ACC112 (cell line): ENCODE measurements at regions not wholly inside any gene's neighbourhood (a gene's known extent, or its start where the extent isn't known, plus 50 kb on each side); places are given as distances from the start of the nearest gene placed in this dataset.

Source experiments
- H2AFZ ChIP-seq: fragments of 200-600 bp; sonication (generic); one replicate; pipeline ENCODE4 v1.6.0; 2017; ENCODE audit warnings: antibody characterized with exemption, low read length; ENCODE audit not compliant: unreplicated experiment
- H3K27ac ChIP-seq: fragments of 200-600 bp; sonication (generic); 2 replicates; pipeline ENCODE4 v1.5.1; 2014; ENCODE audit warnings: low read depth, mild to moderate bottlenecking, antibody characterized with exemption, low read length, moderate library complexity
- H3K27me3 ChIP-seq: fragments of 200-600 bp; sonication (generic); 2 replicates; pipeline ENCODE4 v1.6.1; 2014; ENCODE audit warnings: mild to moderate bottlenecking, antibody characterized with exemption, low read length, moderate library complexity, mixed read lengths; ENCODE audit not compliant: insufficient read depth
- H3K36me3 ChIP-seq: fragments of 200-600 bp; sonication (generic); 2 replicates; pipeline ENCODE4 v1.6.1; 2016; ENCODE audit warnings: mild to moderate bottlenecking, antibody characterized with exemption, low read length, moderate library complexity, mixed read lengths; ENCODE audit not compliant: insufficient read depth
- H3K4me1 ChIP-seq: fragments of 200-600 bp; sonication (generic); one replicate; pipeline ENCODE4 v1.6.1; 2016; ENCODE audit warnings: low read length, mixed read lengths; ENCODE audit not compliant: insufficient read depth, unreplicated experiment, control insufficient read depth
- H3K4me3 ChIP-seq: fragments of 200-600 bp; sonication (generic); 2 replicates; pipeline ENCODE4 v1.5.1; 2014; ENCODE audit warnings: mild to moderate bottlenecking, low read depth, low read length
- H3K79me2 ChIP-seq: fragments of 200-600 bp; sonication (generic); one replicate; pipeline ENCODE4 v1.6.0; 2016; ENCODE audit warnings: low read length; ENCODE audit not compliant: control insufficient read depth, unreplicated experiment, insufficient read depth

GRCh38 chr18:29172756-29173067 is 995.8 kb upstream of the CDH2 start:
- no peaks in the 10 kb centered on the region for H3K36me3 ChIP-seq
- H3K79me2 ChIP-seq: no peaks in the 10 kb centered on the region
- peak overlapping the region; percentile 58 for H3K27ac ChIP-seq
- H2AFZ ChIP-seq: peak overlapping the region; percentile 15
- H3K4me1 ChIP-seq: peaks cover 19% of the 10 kb centered on the region
- H3K27me3 ChIP-seq: no peaks in the 10 kb centered on the region
- H3K4me3 ChIP-seq: 0 out of 2 replicates have a peak overlapping the region, but pooled peaks have one; percentile 13

GRCh38 chr18:29171892-29172755 is 995.2 kb upstream of the CDH2 start:
- Histone ChIP-seq H3K4me3 (0 out of 2 replicates have a peak overlapping the region, but pooled peaks have one; percentile 13), H3K27me3 (no peaks in the 10 kb centered on the region), H3K79me2 (no peaks in the 10 kb centered on the region), H3K27ac (peak overlapping the region; percentile 58), H3K36me3 (no peaks in the 10 kb centered on the region), H2AFZ (peak overlapping the region; percentile 15), H3K4me1 (peaks cover 19% of the 10 kb centered on the region)

GRCh38 chr18:29169599-29169998 is 992.7 kb upstream of the CDH2 start:
- Histone ChIP-seq H3K4me3 (no peak overlapping the region), H3K27me3 (no peaks in the 10 kb centered on the region), H3K36me3 (no peaks in the 10 kb centered on the region), H3K27ac (no peak overlapping the region), H3K79me2 (no peaks in the 10 kb centered on the region), H2AFZ (no peak overlapping the region), H3K4me1 (peaks cover 35% of the 10 kb centered on the region)

GRCh38 chr18:29164993-29165599 is 988.2 kb upstream of the CDH2 start:
- peak overlapping the region; percentile 49; the same call in 1 of the 2 replicates for H3K4me3 ChIP-seq
- no peaks in the 10 kb centered on the region for H3K27me3 ChIP-seq
- H3K36me3 ChIP-seq: no peaks in the 10 kb centered on the region
- peak overlapping the region; percentile 17 for H2AFZ ChIP-seq
- peak overlapping the region; percentile 100 for H3K27ac ChIP-seq
- H3K79me2 ChIP-seq: no peaks in the 10 kb centered on the region
- peaks cover 53% of the 10 kb centered on the region for H3K4me1 ChIP-seq

GRCh38 chr18:29164020-29164706 is 987.2 kb upstream of the CDH2 start:
- Histone ChIP-seq H3K27me3 (no peaks in the 10 kb centered on the region), H3K36me3 (no peaks in the 10 kb centered on the region), H3K4me1 (peaks cover 54% of the 10 kb centered on the region), H2AFZ (peak overlapping the region; percentile 21), H3K4me3 (peak overlapping the region; percentile 49), H3K27ac (peak overlapping the region; percentile 100), H3K79me2 (no peaks in the 10 kb centered on the region)

DNA sequence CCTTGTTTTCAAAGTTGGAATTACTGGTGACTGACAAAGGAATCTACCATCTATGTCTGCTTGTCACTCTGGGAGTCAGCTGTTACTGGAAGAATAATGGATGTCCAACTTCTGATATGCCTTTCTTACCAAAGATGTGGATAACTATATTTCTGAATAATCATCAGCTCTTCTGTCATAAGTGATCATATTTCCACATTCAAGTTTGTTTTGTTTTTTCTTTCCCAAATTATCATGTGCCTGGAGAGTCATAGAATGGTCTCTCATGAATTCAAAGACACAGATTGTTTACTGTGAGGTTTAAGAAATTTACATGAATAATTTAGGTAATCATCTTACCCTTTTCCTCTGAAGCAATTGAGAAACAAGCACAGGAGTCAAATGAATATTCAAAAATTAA is 986.7 kb upstream of the CDH2 start:
- Histone ChIP-seq H3K36me3 (no peaks in the 10 kb centered on the region), H3K27ac (peak overlapping the region; percentile 100), H3K4me1 (peaks cover 54% of the 10 kb centered on the region), H3K79me2 (no peaks in the 10 kb centered on the region), H2AFZ (no peak overlapping the region), H3K27me3 (no peaks in the 10 kb centered on the region), H3K4me3 (peak overlapping the region; percentile 2; the same call in 1 of the 2 replicates)

GRCh38 chr18:29161429-29161828 is 984.5 kb upstream of the CDH2 start:
- Histone ChIP-seq H3K4me3 (peak overlapping the region; percentile 39; the same call in 1 of the 2 replicates), H3K79me2 (peaks cover 1% of the 10 kb centered on the region), H3K27me3 (no peaks in the 10 kb centered on the region), H3K27ac (peak overlapping the region; percentile 65; the same call in 1 of the 2 replicates), H2AFZ (peak overlapping the region; percentile 24), H3K36me3 (no peaks in the 10 kb centered on the region), H3K4me1 (peaks cover 72% of the 10 kb centered on the region)

- Histone ChIP-seq H3K27me3 (no peaks in the 10 kb centered on the region), H3K4me3 (no peak overlapping the region), H3K4me1 (peaks cover 73% of the 10 kb centered on the region), H3K27ac (no peak overlapping the region), H2AFZ (no peak overlapping the region), H3K79me2 (peaks cover 2% of the 10 kb centered on the region), H3K36me3 (no peaks in the 10 kb centered on the region)
Measured at GRCh38 chr18:29160170-29160569, 983.2 kb upstream of the CDH2 start.

GRCh38 chr18:29157905-29158304 is 981.0 kb upstream of the CDH2 start:
- peak overlapping the region; percentile 60 for H3K4me3 ChIP-seq
- peak overlapping the region; percentile 84 for H2AFZ ChIP-seq
- peak overlapping the region; percentile 66 for H3K27ac ChIP-seq
- H3K27me3 ChIP-seq: no peaks in the 10 kb centered on the region
- H3K79me2 ChIP-seq: peaks cover 2% of the 10 kb centered on the region
- H3K36me3 ChIP-seq: no peaks in the 10 kb centered on the region
- peaks cover 72% of the 10 kb centered on the region for H3K4me1 ChIP-seq

DNA sequence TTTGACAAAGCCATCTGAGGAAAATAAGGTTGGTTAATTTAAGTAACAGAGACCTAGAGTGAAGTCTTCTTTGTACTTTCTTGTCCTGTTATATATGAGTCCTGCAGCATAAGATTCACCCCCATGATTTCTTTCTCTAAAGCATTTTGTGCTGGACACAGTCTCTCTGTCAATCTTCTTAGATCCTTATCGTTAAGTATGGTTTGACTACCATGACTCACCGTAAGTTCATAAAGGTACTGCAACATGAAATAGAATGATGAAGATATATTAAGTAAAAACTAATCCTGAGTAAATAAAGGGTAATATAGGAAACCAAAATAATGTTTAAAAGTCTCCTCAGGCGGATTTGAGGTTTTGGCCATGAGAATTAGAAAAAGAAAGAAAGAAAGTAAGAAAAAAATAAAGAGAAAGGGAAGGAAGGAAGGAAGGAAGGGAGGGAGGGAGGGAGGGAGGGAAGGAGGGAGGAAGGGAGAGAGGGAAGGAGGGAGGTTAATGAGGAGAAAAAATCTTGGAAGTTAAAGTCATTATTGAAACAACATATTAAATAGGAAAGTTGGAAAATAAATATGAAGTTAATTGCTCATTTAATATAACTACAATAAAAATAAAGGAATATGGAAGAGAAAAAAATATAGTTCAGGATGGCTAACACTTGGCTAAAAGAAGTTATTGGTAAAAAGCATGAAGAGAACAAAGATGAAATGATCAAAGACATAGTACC is 980.3 kb upstream of the CDH2 start:
- Histone ChIP-seq H3K4me1 (peaks cover 66% of the 10 kb centered on the region), H3K79me2 (peaks cover 2% of the 10 kb centered on the region), H3K27ac (peak overlapping the region; percentile 96), H3K36me3 (no peaks in the 10 kb centered on the region), H3K27me3 (no peaks in the 10 kb centered on the region), H2AFZ (peak overlapping the region; percentile 84), H3K4me3 (peak overlapping the region; percentile 60)
